ENCODE measurements at regions not wholly inside any gene's neighbourhood (a gene's known extent, or its start where the extent isn't known, plus 50 kb on each side); places are given as distances from the start of the nearest gene placed in this dataset.
A peak's percentile ranks its signal among the peaks of the same experiment; 100 is the strongest.

DNA sequence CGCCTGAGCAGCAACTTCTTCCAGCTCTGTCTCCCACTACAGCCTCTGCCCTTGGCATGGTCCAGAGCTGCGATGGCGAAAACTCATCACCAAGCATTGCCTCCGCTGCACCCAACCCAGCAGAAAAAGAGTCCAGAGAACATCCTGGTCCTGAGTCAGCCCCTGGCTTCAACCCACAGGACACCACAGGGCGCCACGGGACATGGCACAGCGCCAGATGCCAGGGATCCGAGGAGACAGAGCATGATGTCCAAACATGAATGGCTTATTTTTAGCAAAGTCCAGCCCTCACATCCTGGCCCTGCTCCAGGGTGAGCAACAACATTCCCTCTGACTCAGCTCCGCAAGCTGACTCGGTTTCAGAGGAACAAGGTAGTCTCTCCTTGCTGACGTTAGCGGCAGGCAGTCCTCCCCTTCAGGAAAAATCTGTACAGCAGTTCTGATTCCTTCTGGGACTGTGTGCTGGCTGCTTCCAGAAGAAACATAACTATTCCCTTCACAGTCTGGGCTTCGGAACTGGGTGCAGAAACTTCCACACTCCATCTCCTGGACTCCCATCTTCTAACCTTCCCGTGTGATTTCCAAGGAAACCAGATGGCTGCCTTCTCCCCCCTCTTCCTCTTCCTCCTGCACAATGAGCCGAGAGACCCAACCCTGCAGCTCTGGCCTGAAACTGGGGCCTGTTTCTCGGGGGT lies 131.3 kb downstream of the TOMM20 start:
- peak overlapping the region in 1 of 2 donors; percentile 71 for H3K27ac Mint-ChIP-seq
- DNase-seq (ENCODE audit: low spot score) = no peak
- no peak overlapping the region for H3K4me3 Mint-ChIP-seq
- H3K36me3 Mint-ChIP-seq = no peaks in the 10 kb centered on the region
- peaks cover 11 to 26% of the 10 kb centered on the region in 2 donors for H3K4me1 Mint-ChIP-seq (ENCODE audit: low read depth in 2 of 2)
- no peaks in the 10 kb centered on the region for H3K9me3 Mint-ChIP-seq
- no peak for ATAC-seq
- H3K27me3 Mint-ChIP-seq = no peaks in the 10 kb centered on the region

DNA sequence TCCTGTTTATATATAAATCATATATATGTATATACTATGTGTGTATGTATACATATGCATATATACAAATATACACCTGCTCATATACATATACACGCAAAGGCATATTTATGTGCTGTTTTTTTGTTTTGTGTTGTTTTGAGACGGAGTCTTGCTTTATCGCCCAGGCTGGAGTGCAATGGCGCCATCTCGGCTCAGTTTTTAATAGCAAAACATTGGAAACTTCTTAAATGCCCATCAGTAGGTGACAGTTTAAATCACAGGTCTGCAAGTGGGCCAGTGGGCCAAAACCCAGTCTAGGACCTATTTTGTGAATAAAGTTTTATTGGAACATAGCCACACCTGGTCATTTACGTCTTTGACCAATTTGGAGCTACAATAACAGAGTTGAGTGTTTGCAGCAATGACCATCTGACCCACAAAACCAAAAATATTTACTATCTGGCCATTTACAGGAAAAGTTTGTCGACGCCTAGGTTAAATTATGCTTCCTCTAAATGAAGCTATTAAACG lies 132.3 kb downstream of the TOMM20 start:
- H3K27me3 Mint-ChIP-seq = no peaks in the 10 kb centered on the region
- peaks cover 11 to 24% of the 10 kb centered on the region in 2 donors for H3K4me1 Mint-ChIP-seq (ENCODE audit: low read depth in 2 of 2)
- peaks cover 1% of the 10 kb centered on the region for H3K9me3 Mint-ChIP-seq
- ATAC-seq = no peak
- no peak for DNase-seq (ENCODE audit: low spot score)
- H3K27ac Mint-ChIP-seq = peak overlapping the region in 1 of 2 donors; percentile 71
- H3K36me3 Mint-ChIP-seq = peaks cover 2% of the 10 kb centered on the region
- no peak overlapping the region for H3K4me3 Mint-ChIP-seq

GRCh38 chr1:234994436-234995295 lies 134.0 kb downstream of the TOMM20 start:
- Mint-ChIP-seq H3K4me3 (no peak overlapping the region), H3K9me3 (peaks cover 4% of the 10 kb centered on the region), H3K27ac (peak overlapping the region; percentile 27 to 60), H3K36me3 (peaks cover 5% of the 10 kb centered on the region), H3K4me1 (ENCODE audit: low read depth in 2 of 2) (peaks cover 24 to 33% of the 10 kb centered on the region in 2 donors), H3K27me3 (no peaks in the 10 kb centered on the region)
- ATAC-seq (no peak), DNase-seq (ENCODE audit: low spot score) (no peak)

GRCh38 chr1:234992065-234992464 lies 136.6 kb downstream of the TOMM20 start:
- peaks cover 6% of the 10 kb centered on the region for H3K36me3 Mint-ChIP-seq
- peak in 1 of 2 donors; percentile 6 for ATAC-seq

DNA sequence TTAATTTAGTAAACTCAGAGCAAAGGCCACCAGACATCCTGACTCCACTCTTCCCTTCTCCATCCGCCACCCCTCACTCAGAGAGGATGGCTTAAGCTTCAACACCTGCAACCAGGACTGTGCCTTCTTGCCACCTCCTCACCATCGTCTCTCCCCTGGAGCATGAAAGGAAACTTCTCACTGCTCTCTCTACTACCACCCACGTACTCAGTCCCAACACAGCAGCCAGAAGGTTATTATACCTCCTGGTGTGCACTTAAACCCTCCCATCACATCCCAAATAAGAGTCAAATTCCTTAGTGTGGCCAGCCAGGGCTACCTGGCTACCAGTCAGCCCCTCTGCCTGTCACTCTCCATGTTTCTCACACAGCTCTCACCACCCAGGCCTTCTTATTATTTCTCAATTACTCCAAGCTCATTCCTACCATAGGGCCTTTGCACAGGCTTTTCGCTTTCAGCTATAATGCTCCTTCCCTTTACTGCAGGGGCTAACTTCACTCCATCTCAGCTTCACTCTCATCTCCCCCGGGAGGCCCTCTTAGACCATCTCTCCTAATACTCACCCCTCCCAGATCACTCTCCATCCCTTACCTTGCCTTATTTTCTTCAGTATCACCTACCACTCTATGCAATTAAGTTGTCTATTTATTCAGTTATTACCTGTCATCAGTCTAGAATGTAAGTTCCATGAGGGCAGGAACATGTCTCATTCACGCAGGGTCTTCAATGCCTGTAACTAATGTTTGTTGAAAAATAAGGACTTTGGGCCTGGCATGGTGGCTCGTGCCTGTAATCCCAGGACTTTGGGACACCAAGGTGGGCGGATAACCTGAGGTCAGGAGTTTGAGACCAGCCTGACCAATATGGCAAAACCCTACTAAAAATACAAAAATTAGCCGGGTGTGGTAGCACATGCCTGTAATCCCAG lies 137.5 kb downstream of the TOMM20 start:
- no peaks in the 10 kb centered on the region for H3K27me3 Mint-ChIP-seq
- peak overlapping the region; percentile 8 for H3K4me3 Mint-ChIP-seq
- ATAC-seq = no peak

More at GRCh38 chr1:234992065-234992464, 136.6 kb downstream of the TOMM20 start:
- Mint-ChIP-seq H3K4me3 (no peak overlapping the region), H3K4me1 (ENCODE audit: low read depth in 2 of 2) (peaks cover 39 to 48% of the 10 kb centered on the region in 2 donors), H3K27ac (peak overlapping the region in 1 of 2 donors; percentile 80), H3K27me3 (no peaks in the 10 kb centered on the region), H3K9me3 (peaks cover 4% of the 10 kb centered on the region)
- no peak for DNase-seq (ENCODE audit: low spot score)

DNA sequence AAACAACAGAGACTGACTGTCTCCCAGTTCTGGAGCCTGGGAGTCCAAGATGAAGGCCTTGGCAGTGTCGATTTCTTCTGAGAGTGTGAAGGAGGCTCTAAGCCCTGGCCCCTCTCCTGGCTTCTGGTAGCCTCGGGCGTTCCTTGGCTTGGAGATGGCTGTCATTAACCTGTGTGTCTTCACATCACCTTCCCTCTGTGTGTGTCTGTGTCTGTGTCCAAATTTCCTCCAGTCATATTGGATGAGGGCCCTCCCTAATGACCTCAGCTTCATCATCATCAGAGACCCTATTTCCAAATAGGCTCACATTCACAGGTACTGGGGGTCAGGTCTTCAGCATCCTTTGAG lies 138.3 kb downstream of the TOMM20 start:
- peaks cover 46 to 55% of the 10 kb centered on the region in 2 donors for H3K4me1 Mint-ChIP-seq (ENCODE audit: low read depth in 2 of 2)
- H3K36me3 Mint-ChIP-seq = peaks cover 11% of the 10 kb centered on the region
- no peak for DNase-seq (ENCODE audit: low spot score)
- H3K27me3 Mint-ChIP-seq = no peaks in the 10 kb centered on the region
- H3K27ac Mint-ChIP-seq = peak overlapping the region in 1 of 2 donors; percentile 80
- no peak overlapping the region for H3K4me3 Mint-ChIP-seq
- no peak for ATAC-seq
- H3K9me3 Mint-ChIP-seq = peaks cover 4% of the 10 kb centered on the region

More for the DNA sequence above, 137.5 kb downstream of the TOMM20 start:
- Mint-ChIP-seq H3K4me1 (ENCODE audit: low read depth in 2 of 2) (peaks cover 46 to 55% of the 10 kb centered on the region in 2 donors), H3K27ac (peak overlapping the region; percentile 15 to 80), H3K9me3 (peaks cover 4% of the 10 kb centered on the region), H3K36me3 (peaks cover 11% of the 10 kb centered on the region)
- DNase-seq (ENCODE audit: low spot score) = no peak

- peaks cover 43 to 54% of the 10 kb centered on the region in 2 donors for H3K4me1 Mint-ChIP-seq (ENCODE audit: low read depth in 2 of 2)
- H3K36me3 Mint-ChIP-seq = peaks cover 11% of the 10 kb centered on the region
- H3K4me3 Mint-ChIP-seq = peak overlapping the region; percentile 8
- ATAC-seq = peak in 1 of 2 donors; percentile 50
- no peaks in the 10 kb centered on the region for H3K27me3 Mint-ChIP-seq
- peaks cover 4% of the 10 kb centered on the region for H3K9me3 Mint-ChIP-seq
- DNase-seq (ENCODE audit: low spot score) = no peak
- peak overlapping the region; percentile 73 to 80 for H3K27ac Mint-ChIP-seq
Observed at GRCh38 chr1:234989479-234990327, 138.9 kb downstream of the TOMM20 start.

DNA sequence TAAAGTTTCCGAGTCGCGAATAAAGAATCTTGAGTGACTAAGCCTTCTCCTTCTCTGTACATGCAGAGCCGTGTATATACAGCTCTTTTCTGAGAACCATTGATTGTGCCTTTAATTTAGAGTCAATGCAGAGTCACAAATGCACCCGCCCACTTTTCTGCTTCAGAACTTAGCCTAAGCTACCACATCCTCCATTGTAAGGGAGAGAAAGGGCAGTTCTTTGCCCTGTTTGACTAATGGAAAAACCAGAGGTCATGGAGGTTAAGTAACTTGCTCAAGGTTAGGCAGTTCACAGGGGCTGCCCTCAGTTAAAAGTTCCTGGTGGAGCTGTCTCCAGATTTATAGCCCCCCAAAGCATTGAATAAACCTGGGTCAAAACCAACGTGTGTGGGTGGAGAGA lies 139.6 kb downstream of the TOMM20 start:
- Mint-ChIP-seq H3K9me3 (peaks cover 4% of the 10 kb centered on the region), H3K4me1 (ENCODE audit: low read depth in 2 of 2) (peaks cover 43 to 55% of the 10 kb centered on the region in 2 donors), H3K36me3 (peaks cover 16% of the 10 kb centered on the region), H3K27me3 (no peaks in the 10 kb centered on the region), H3K4me3 (no peak overlapping the region), H3K27ac (peak overlapping the region; percentile 73 to 77)
- ATAC-seq (peak in 1 of 2 donors; percentile 80), DNase-seq (ENCODE audit: low spot score) (no peak)

GRCh38 chr1:234988536-234988935 lies 140.1 kb downstream of the TOMM20 start:
- ATAC-seq (no peak), DNase-seq (ENCODE audit: low spot score) (no peak)
- H3K27ac Mint-ChIP-seq = peak overlapping the region; percentile 73 to 77
- peak overlapping the region; percentile 56 for H3K4me3 Mint-ChIP-seq
- no peaks in the 10 kb centered on the region for H3K27me3 Mint-ChIP-seq
- peaks cover 47 to 59% of the 10 kb centered on the region in 2 donors for H3K4me1 Mint-ChIP-seq (ENCODE audit: low read depth in 2 of 2)
- H3K9me3 Mint-ChIP-seq = peaks cover 4% of the 10 kb centered on the region
- peaks cover 16% of the 10 kb centered on the region for H3K36me3 Mint-ChIP-seq

- no peaks in the 10 kb centered on the region for H3K27me3 Mint-ChIP-seq
- peaks cover 16% of the 10 kb centered on the region for H3K36me3 Mint-ChIP-seq
- H3K4me3 Mint-ChIP-seq = peak overlapping the region; percentile 56
- DNase-seq (ENCODE audit: low spot score) (no peak), ATAC-seq (no peak)
- peaks cover 4% of the 10 kb centered on the region for H3K9me3 Mint-ChIP-seq
- H3K4me1 Mint-ChIP-seq (ENCODE audit: low read depth in 2 of 2) = peaks cover 49 to 63% of the 10 kb centered on the region in 2 donors
- H3K27ac Mint-ChIP-seq = peak overlapping the region; percentile 73 to 77
Observed at GRCh38 chr1:234988155-234988517, 140.5 kb downstream of the TOMM20 start.

DNA sequence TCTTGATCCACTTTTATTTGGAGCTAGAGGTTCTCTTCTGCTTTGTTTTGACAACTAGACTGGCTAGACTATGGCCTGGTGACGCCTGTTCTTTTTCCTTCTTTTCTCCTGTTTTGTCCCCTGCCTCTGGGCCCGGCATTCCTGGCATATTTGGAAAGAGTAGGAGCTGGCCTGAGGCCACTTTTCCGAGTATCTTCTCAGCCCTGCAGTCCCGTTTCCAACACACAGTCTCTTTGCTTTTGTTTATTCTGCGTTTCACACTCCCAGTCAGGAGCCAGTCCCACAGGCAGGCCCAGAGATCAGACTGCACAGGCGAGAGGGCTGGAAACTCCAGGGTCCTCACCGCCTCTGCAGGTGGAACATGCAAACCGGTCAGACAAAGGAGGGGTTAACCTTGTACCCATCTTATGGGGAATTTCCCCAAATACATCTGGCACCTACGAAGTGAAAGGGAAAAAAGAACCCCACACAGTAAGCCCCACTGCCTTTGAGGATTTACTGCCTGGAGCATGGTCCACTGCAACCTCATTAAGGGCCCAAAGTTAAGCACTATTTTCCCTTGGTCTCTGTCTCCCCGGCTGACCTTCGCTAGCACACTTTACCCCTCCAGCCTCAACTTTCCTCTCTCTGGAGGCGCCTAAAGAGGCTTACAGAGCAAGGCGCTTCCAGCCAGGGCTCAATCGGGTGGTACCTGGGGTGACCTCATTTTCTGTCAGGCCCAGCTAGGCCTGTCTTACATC lies 141.1 kb downstream of the TOMM20 start:
- ATAC-seq = no peak
- no peak for DNase-seq (ENCODE audit: low spot score)

More for the DNA sequence above, 141.1 kb downstream of the TOMM20 start:
- H3K27me3 Mint-ChIP-seq = no peaks in the 10 kb centered on the region
- H3K36me3 Mint-ChIP-seq = peaks cover 16% of the 10 kb centered on the region
- H3K4me3 Mint-ChIP-seq = peak overlapping the region; percentile 56
- H3K27ac Mint-ChIP-seq = peak overlapping the region; percentile 73 to 77
- H3K4me1 Mint-ChIP-seq (ENCODE audit: low read depth in 2 of 2) = peaks cover 47 to 64% of the 10 kb centered on the region in 2 donors
- H3K9me3 Mint-ChIP-seq = peaks cover 4% of the 10 kb centered on the region

Measured in natural killer cell treated with Interleukin-12 subunit alpha and Interleukin-12 subunit beta and Interleukin-15 and Interleukin-18, amount 100 ng/mL, for 72 hours (primary cell).